Epithelial cell of proximal tubule (primary cell): ENCODE measurements at regions not wholly inside any gene's neighbourhood (a gene's known extent, or its start where the extent isn't known, plus 50 kb on each side); places are given as distances from the start of the nearest gene placed in this dataset.

Source experiments
- DNase-seq: peaks from one replicate; pipeline ENCODE4 v3.0.0-alpha.2; 2011; ENCODE audit warnings: low read depth
- H3K4me3 ChIP-seq: 2 replicates; pipeline ENCODE4 v1.5.1; 2011; ENCODE audit warnings: low read depth, mild to moderate bottlenecking, low read length
- TF ChIP-seq, protein P1 (sequence below): conservative IDR thresholded peaks from 2 replicates; pipeline ENCODE4 v1.5.1; 2012; ENCODE audit warnings: low read depth, mild to moderate bottlenecking, low read length

DNA sequence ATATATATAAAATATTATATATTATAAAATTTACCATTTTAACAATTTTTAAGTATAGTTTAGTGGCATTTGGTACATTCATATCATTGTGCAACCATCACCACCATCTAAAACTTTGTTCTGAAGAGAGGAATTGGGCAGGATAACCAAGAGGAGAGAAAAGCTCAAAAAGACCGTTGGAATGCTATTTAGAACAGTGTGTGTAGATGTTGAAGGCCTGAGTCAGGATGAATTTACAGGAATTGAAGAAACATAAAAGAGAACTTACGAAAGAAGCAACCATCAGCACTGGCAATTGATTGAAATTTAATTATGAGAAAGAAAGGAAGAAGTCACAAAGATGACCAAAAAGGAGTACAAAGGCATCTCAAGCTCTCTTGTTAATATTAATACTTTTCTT, 196.9 kb upstream of the PWP1 start:
- H3K4me3 ChIP-seq: no peak overlapping the region
- TF ChIP-seq, protein P1, sequence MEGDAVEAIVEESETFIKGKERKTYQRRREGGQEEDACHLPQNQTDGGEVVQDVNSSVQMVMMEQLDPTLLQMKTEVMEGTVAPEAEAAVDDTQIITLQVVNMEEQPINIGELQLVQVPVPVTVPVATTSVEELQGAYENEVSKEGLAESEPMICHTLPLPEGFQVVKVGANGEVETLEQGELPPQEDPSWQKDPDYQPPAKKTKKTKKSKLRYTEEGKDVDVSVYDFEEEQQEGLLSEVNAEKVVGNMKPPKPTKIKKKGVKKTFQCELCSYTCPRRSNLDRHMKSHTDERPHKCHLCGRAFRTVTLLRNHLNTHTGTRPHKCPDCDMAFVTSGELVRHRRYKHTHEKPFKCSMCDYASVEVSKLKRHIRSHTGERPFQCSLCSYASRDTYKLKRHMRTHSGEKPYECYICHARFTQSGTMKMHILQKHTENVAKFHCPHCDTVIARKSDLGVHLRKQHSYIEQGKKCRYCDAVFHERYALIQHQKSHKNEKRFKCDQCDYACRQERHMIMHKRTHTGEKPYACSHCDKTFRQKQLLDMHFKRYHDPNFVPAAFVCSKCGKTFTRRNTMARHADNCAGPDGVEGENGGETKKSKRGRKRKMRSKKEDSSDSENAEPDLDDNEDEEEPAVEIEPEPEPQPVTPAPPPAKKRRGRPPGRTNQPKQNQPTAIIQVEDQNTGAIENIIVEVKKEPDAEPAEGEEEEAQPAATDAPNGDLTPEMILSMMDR: no peak
- no peak for DNase-seq

DNA sequence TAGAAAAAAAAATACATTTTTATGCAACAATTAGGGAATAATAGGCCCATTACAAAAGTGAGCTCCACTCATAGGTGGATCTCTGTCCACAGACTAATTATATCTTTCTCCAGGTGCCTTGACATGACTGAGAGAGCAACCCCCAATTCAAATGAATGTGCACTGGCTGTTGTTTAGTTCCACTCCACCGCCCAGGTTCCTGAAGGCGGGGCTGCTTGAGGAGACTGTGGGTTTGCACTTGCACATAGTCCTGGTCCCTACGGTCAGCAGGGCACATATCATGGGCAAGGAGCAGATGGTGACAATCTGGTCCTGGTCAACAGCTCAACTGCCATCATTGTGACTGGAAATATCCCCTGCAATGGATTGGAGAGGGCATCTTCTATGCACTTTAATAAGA, 195.6 kb upstream of the PWP1 start:
- no peak for DNase-seq
- TF ChIP-seq, protein P1: no peak
- H3K4me3 ChIP-seq: no peak overlapping the region

DNA sequence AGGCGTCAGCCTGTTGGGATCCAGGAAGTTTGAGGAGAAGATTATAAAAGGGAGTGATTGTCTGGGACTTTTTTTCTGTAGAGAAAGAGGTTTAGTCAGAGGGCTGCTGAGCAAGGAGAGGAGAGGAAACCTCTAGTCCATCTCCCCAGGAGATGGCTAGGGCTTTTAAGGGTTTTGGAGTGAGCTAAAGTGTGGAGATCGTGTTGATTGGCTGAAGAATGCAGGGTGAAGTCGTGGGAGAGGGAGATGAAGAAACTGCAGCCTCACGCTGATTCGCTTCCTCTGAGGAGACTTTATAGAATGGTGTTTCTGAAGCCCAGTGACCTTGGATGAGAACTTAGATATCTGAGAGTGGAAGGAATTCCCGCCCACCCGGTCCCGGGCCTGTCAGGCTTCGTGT, 193.7 kb upstream of the PWP1 start:
- DNase-seq: no peak
- TF ChIP-seq, protein P1: no peak
- H3K4me3 ChIP-seq: no peak overlapping the region

DNA sequence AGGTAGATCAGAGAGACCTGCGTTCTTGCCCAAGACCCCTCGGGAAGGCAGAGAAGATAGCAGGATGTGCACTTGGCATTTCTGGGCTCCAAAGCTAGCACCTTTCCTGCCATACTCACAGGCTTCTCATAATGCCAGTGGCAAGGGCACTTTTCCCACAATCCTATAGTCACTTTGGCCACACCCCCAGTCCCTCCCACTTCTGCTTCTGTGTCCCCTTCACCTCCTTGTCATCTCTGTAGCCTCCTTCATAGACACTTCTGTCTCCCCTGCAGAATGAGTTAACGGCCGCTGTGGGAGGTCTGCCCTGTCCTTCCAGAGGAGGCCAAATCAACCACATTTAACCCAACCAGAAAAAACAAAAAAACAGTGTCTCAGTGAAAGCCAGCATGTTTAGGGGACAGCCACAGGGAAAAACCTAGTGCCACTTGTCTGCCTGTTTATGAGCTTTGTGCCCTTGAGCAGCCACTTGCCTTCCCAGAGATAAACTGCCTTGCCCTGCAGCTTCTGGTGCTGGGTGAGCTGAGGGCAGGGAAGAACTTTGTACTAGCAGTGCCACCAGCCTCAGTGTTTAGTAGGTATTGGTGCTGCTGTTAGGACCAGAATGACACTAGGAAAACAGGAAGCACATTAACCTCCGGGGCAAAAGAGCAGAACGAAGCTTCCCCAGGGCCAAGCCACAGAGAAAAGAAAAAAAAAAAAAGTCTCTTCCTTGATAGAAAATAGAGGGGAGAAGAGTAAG, 193.0 kb upstream of the PWP1 start:
- TF ChIP-seq, protein P1: no peak
- H3K4me3 ChIP-seq: no peak overlapping the region
- no peak for DNase-seq

DNA sequence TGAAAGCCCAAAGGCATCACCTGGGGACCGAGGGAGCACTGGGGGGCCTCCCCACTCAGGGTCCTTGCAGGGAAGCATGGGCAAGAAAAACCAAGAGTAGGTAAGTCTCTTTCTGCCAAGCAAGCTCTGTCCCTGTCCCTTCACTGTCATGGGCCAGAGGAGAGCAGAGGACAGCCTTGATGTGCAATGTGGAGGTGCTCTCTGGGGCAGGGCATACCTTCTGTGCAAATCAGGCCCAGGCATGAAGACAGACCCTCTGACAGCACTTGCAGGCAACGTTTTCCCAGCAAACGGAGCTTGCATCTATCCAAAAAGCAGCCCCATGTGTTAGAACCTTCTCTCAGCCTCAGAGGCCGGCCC, 192.5 kb upstream of the PWP1 start:
- no peak for DNase-seq
- H3K4me3 ChIP-seq: no peak overlapping the region
- TF ChIP-seq, protein P1: no peak

DNA sequence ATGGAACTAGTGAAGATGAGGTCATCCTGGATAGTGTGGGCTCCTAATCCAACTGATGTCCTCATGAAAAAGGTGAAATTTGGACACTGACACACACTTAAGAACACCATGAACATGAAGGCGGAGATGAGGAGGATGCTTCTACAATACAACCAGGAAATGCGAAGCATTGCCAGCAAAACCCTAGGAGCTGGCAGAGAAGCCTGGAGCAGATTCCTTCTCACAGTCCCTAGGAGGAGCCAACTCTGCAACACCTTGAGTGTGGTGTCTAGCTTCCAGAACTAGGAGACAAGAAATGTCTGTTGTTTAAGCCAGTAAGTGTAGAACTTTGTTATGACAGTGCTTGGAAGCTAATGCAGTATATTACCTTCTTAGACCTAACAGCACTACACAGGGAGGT, 191.9 kb upstream of the PWP1 start:
- no peak for DNase-seq
- H3K4me3 ChIP-seq: no peak overlapping the region
- TF ChIP-seq, protein P1: no peak

DNA sequence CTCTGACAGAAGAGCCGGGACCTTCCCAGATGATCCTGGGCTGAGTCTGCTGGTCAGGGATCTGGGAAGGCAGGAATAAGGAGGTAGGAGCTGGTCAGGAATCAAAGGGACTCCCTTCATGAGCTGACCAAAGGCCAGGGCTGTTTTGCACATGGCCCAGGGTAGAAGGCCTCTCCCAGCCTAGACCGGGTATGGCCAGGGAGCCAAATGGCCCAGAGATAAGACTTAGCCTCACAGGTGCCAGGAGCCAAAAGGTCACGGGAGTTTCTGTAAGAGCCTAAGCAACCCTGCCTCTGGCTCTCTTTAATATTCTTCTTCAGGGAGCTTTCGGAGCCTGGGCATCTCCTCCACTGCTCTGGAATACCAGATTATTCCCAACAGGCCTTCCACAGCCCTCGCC, 191.3 kb upstream of the PWP1 start:
- TF ChIP-seq, protein P1: no peak
- no peak for DNase-seq
- no peak overlapping the region for H3K4me3 ChIP-seq
